ENCODE measurements at regions not wholly inside any gene's neighbourhood (a gene's known extent, or its start where the extent isn't known, plus 50 kb on each side); places are given as distances from the start of the nearest gene placed in this dataset.
A peak's percentile ranks its signal among the peaks of the same experiment; 100 is the strongest.

- DNase-seq (ENCODE audit: low spot score): no peak
Measured at GRCh38 chr4:175530655-175531054, 281.4 kb downstream of the GPM6A start.

GRCh38 chr4:175531405-175532091 lies 280.5 kb downstream of the GPM6A start:
- FAIRE-seq: peak; percentile 69
- peak; percentile 57 for DNase-seq (ENCODE audit: low spot score)

More at GRCh38 chr4:175530655-175531054, 281.4 kb downstream of the GPM6A start:
- no peak for FAIRE-seq

- peak; percentile 36 for DNase-seq (ENCODE audit: low spot score)
- peak; percentile 79 for FAIRE-seq
Measured at GRCh38 chr4:175536852-175537453, 275.1 kb downstream of the GPM6A start.

- DNase-seq (ENCODE audit: low spot score) (no peak), FAIRE-seq (no peak)
Measured at GRCh38 chr4:175539498-175539897, 272.6 kb downstream of the GPM6A start.

GRCh38 chr4:175540151-175540550 lies 271.9 kb downstream of the GPM6A start:
- DNase-seq (ENCODE audit: low spot score) (no peak), FAIRE-seq (no peak)

- DNase-seq (ENCODE audit: low spot score) (no peak), FAIRE-seq (no peak)
Measured at GRCh38 chr4:175540732-175541131, 271.3 kb downstream of the GPM6A start.

- DNase-seq (ENCODE audit: low spot score) (no peak), FAIRE-seq (no peak)
Measured at GRCh38 chr4:175542786-175543185, 269.3 kb downstream of the GPM6A start.

GRCh38 chr4:175559126-175559525 lies 252.9 kb downstream of the GPM6A start:
- DNase-seq (ENCODE audit: low spot score) (no peak), FAIRE-seq (no peak)

- DNase-seq (ENCODE audit: low spot score): no peak
- no peak for FAIRE-seq
Measured at GRCh38 chr4:175559526-175559925, 252.5 kb downstream of the GPM6A start.

- DNase-seq (ENCODE audit: low spot score): no peak
- no peak for FAIRE-seq
Measured at GRCh38 chr4:175560604-175561003, 251.5 kb downstream of the GPM6A start.

GRCh38 chr4:175561696-175562095 lies 250.4 kb downstream of the GPM6A start:
- FAIRE-seq (no peak), DNase-seq (ENCODE audit: low spot score) (no peak)

- DNase-seq (ENCODE audit: low spot score): no peak
Measured at GRCh38 chr4:175562111-175562510, 250.0 kb downstream of the GPM6A start.

GRCh38 chr4:175562542-175562941 lies 249.5 kb downstream of the GPM6A start:
- FAIRE-seq (no peak), DNase-seq (ENCODE audit: low spot score) (no peak)

More at GRCh38 chr4:175562111-175562510, 250.0 kb downstream of the GPM6A start:
- FAIRE-seq: no peak
